ENCODE measurements at regions not wholly inside any gene's neighbourhood (a gene's known extent, or its start where the extent isn't known, plus 50 kb on each side); places are given as distances from the start of the nearest gene placed in this dataset.

GRCh38 chr1:90309806-90310205 is 314.9 kb downstream of the ZNF326 start:
- TF ChIP-seq CTCF (IDR thresholded peaks at IDR 0.05; ENCODE audit: extremely low read depth in 1 of 2, insufficient read depth in 1 of 2, low read depth in 1 of 2, low read length in 2 of 2) (no peak), POLR2AphosphoS5 (IDR thresholded peaks at IDR 0.05; ENCODE audit: insufficient read depth, low read depth, low read length) (no peak), EZH2 (IDR thresholded peaks at IDR 0.05; ENCODE audit: borderline replicate concordance, low read depth, low read length, severe bottlenecking) (no peak), GATA2 (IDR thresholded peaks at IDR 0.05; ENCODE audit: insufficient read depth, insufficient read length, low read depth, low read length) (no peak), POLR2A (IDR thresholded peaks at IDR 0.05; ENCODE audit: low read depth, low read length) (no peak), MAX (IDR thresholded peaks at IDR 0.05; ENCODE audit: insufficient read depth, insufficient read length) (no peak), MYC (IDR thresholded peaks at IDR 0.05; ENCODE audit: low read depth, low read length) (no peak), FOS (IDR thresholded peaks at IDR 0.05; ENCODE audit: borderline replicate concordance, insufficient read depth, low read length) (no peak), JUN (IDR thresholded peaks at IDR 0.05; ENCODE audit: borderline replicate concordance, insufficient read depth, insufficient read length, low read depth) (no peak)

All from endothelial cell of umbilical vein (primary cell).